Brain pericyte (primary cell): ENCODE measurements at regions not wholly inside any gene's neighbourhood (a gene's known extent, or its start where the extent isn't known, plus 50 kb on each side); places are given as distances from the start of the nearest gene placed in this dataset.

Experiments used
- DNase-seq: peaks from one replicate; pipeline ENCODE4 v3.0.0-alpha.2; 2012; ENCODE audit warnings: low read depth, low spot score

GRCh38 chr3:89038869-89039268 is 68.6 kb upstream of the EPHA3 start:
- DNase-seq: no peak

- DNase-seq: no peak
These were observed 65.1 kb upstream of the EPHA3 start for GRCh38 chr3:89042236-89042835.

- no peak for DNase-seq
These were observed 64.0 kb upstream of the EPHA3 start for GRCh38 chr3:89043406-89043932.

DNA sequence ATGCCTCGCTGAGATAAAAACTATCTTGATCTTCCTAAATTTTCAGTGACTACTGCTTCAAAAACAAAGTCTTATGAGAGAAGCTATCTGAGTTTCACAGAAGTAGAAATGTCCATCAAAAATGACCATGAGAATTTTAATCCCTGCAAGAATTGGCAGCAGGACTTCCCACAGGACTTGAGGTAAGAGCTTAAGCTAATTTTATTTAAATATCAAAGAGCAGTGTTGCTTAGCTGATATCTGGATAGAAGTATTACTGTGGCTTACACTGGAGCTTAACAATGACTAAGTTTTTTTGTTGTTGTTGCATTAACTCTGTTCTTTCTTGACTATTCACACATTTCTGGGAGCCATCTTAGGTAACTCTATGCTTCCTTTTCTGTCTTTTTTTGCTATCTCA is 60.8 kb upstream of the EPHA3 start:
- no peak for DNase-seq

GRCh38 chr3:89049119-89049518 is 58.3 kb upstream of the EPHA3 start:
- DNase-seq: no peak

GRCh38 chr3:89052386-89052785 is 55.0 kb upstream of the EPHA3 start:
- DNase-seq: no peak

DNA sequence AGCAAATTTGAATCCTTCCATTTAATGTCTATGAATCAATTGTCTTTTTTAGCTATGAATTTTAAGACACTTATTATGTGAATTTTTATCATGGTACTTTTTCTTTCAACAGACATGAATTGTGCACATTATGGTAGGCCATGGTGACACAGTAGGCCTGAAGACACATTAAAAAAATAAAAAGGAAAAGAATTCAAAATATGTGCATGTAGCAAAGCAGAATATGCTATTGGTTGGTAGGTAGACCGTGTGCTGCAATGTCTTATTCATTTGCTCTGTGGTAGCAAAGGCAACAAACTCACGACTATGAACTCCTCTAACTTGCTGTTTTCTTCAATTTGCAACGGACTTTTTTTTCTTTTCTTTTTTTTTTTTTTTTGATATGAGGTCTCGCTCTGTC is 50.0 kb upstream of the EPHA3 start:
- no peak for DNase-seq
